ENCODE measurements at regions not wholly inside any gene's neighbourhood (a gene's known extent, or its start where the extent isn't known, plus 50 kb on each side); places are given as distances from the start of the nearest gene placed in this dataset.

DNA sequence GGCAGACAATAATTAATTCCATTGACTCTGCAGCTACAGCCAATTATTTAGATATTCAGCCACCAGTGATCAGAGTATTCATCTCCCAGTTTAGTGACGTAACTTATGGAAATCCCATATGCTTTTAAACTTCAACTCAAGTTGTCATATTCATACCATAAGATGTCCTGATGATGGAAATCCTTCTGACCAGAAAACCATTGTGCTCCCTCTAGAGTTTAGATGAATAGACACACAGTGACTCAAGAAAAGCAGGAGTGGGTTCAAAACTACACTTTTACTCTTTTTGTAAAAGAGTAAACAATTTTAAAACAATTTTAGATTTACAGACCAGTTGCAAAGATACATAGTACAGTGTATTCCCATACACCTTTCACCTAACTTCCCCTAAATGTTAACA lies 463.7 kb downstream of the KCNT2 start:
- Histone ChIP-seq H3K36me3 (no peaks in the 10 kb centered on the region), H3K9me3 (no peaks in the 10 kb centered on the region), H3K4me1 (peaks cover 20% of the 10 kb centered on the region), H3K4me3 (ENCODE audit: low read depth, low read length) (no peak overlapping the region), H3K27me3 (no peaks in the 10 kb centered on the region)
- TF ChIP-seq CTCF (IDR thresholded peaks at IDR 0.05; ENCODE audit: low read depth, low read length) = peak; percentile 16
- no peak for DNase-seq

GRCh38 chr1:196143602-196144342 lies 464.5 kb downstream of the KCNT2 start:
- Histone ChIP-seq H3K9me3 (no peaks in the 10 kb centered on the region), H3K4me1 (peaks cover 20% of the 10 kb centered on the region), H3K4me3 (ENCODE audit: low read depth, low read length) (no peak overlapping the region), H3K36me3 (no peaks in the 10 kb centered on the region), H3K27me3 (no peaks in the 10 kb centered on the region)
- peak; percentile 62 for TF ChIP-seq CTCF (IDR thresholded peaks at IDR 0.05; ENCODE audit: low read depth, low read length)
- peak; percentile 23 for DNase-seq

DNA sequence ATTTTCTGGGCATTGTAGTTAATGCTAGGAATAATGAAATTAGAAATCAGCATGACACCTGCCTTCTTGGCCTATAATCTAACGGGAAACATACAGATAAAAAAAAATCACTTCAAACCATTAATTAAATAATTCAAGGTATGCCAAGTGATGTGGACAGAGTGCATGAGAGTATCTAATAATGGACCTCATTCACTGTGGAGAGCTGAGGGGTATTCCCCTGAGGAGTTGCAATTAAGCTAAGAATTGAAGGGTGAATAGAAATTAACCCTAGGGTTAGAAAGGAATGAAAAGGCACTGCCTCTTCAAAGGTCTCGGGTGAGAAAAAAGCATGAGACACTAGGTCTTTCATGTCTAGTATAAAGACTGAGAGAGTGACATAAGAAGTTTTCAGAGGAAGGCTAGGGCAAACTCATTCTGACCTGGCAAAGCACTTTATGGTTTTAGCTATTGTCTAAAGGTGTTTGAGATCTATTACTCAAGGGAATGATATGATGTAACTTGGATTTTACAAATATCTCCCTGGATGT lies 466.1 kb downstream of the KCNT2 start:
- no peak for DNase-seq
- Histone ChIP-seq H3K9me3 (no peaks in the 10 kb centered on the region), H3K4me1 (peaks cover 20% of the 10 kb centered on the region), H3K27me3 (no peaks in the 10 kb centered on the region), H3K36me3 (no peaks in the 10 kb centered on the region), H3K4me3 (ENCODE audit: low read depth, low read length) (no peak overlapping the region)
- no peak for TF ChIP-seq CTCF (IDR thresholded peaks at IDR 0.05; ENCODE audit: low read depth, low read length)

DNA sequence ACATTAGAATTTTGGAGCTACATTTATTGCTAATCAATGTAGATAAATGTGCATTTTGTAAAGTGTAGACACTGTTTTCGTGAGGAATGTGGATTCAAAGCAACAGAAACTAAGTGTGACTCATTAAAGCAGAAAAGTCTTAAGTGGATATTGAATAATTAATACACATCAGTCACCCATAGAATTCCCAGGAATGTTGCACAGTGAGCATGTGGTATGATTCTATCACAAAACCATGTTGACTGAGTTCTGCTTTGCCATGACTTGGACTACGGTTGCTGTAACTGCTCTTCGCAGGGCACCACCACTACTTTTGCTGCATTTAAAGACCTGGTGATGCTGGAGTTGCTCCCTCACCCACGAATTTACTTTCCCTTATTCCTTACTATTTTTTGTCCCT lies 471.8 kb downstream of the KCNT2 start:
- Histone ChIP-seq H3K9me3 (no peaks in the 10 kb centered on the region), H3K36me3 (no peaks in the 10 kb centered on the region), H3K4me1 (0 out of 2 replicates have a peak, but pooled peaks cover under 1% of the 10 kb centered on the region), H3K27me3 (no peaks in the 10 kb centered on the region), H3K4me3 (ENCODE audit: low read depth, low read length) (no peak overlapping the region)
- DNase-seq = no peak
- no peak for TF ChIP-seq CTCF (IDR thresholded peaks at IDR 0.05; ENCODE audit: low read depth, low read length)

DNA sequence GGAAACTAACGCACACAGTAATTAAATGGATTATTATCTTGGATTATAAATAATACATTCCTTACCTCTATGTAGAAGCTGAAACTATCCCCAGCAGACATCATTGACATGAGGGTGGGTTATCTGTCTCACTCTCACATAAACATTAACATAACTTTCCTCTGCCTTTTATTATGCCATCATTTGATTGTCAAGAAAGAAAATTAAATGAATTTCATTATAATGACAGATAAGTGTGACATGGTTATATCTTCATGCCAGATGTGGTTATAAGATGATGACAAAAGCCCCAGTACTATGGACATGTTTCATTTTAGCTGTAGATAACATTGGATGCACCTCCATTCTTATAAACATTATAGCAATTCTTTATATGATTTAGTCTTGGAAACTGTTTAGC lies 476.5 kb downstream of the KCNT2 start:
- Histone ChIP-seq H3K36me3 (no peaks in the 10 kb centered on the region), H3K4me1 (0 out of 2 replicates have a peak, but pooled peaks cover 3% of the 10 kb centered on the region), H3K27me3 (no peaks in the 10 kb centered on the region), H3K9me3 (no peaks in the 10 kb centered on the region), H3K4me3 (ENCODE audit: low read depth, low read length) (no peak overlapping the region)
- no peak for TF ChIP-seq CTCF (IDR thresholded peaks at IDR 0.05; ENCODE audit: low read depth, low read length)
- no peak for DNase-seq

DNA sequence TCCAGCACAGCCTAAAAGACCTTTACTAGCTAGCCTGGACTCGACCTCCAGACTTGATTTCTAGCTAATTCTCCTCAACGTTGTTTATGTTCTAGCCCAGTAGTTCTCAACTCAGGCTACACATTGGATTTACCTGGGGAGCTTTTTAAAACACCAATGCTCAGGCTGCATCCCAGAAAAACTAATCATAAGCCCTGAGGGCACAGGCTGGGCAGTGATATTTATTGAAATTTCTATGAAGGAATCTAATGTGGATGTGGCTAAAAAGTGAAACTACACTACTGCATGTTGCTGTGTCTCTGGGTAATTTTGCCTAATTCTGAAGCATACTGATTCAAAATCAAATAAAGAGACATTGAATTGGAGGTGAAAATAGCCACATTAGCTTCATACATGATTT lies 479.4 kb downstream of the KCNT2 start:
- Histone ChIP-seq H3K9me3 (no peaks in the 10 kb centered on the region), H3K36me3 (no peaks in the 10 kb centered on the region), H3K27me3 (no peaks in the 10 kb centered on the region), H3K4me3 (ENCODE audit: low read depth, low read length) (no peak overlapping the region), H3K4me1 (0 out of 2 replicates have a peak, but pooled peaks cover 3% of the 10 kb centered on the region)
- TF ChIP-seq CTCF (IDR thresholded peaks at IDR 0.05; ENCODE audit: low read depth, low read length) = no peak
- DNase-seq = no peak
